GM23338 (cell line): ENCODE measurements at regions not wholly inside any gene's neighbourhood (a gene's known extent, or its start where the extent isn't known, plus 50 kb on each side); places are given as distances from the start of the nearest gene placed in this dataset.

Experiments used
- ATAC-seq: fragments of 200-7000 bp; cut with Tn5 transposase; 3 replicates; pipeline ENCODE4 v1.9.1; 2020
- DNase-seq: peaks from one replicate; pipeline ENCODE4 v3.0.0-alpha.2; 2015; ENCODE audit warnings: low spot score
- H2AFZ ChIP-seq: fragments of 200-600 bp; sonication (generic); 2 replicates; pipeline ENCODE4 v1.8.0; 2016; ENCODE audit warnings: antibody characterized with exemption, mild to moderate bottlenecking, moderate library complexity
- H3F3A ChIP-seq: fragments of 200-600 bp; sonication (generic); replicated peaks from 2 replicates; pipeline ENCODE4 v1.8.0; 2017; ENCODE audit warnings: antibody characterized with exemption, mixed run types, low read depth
- H3K27ac ChIP-seq: fragments of 200-600 bp; sonication (generic); 2 replicates; pipeline ENCODE4 v1.6.1; 2016; ENCODE audit warnings: low read depth
- H3K27me3 ChIP-seq: fragments of 200-600 bp; sonication (generic); 2 replicates; pipeline ENCODE4 v1.8.0; 2016; ENCODE audit warnings: mild to moderate bottlenecking, mixed run types, moderate library complexity; ENCODE audit not compliant: insufficient read depth
- H3K36me3 ChIP-seq: fragments of 200-600 bp; sonication (generic); 2 replicates; pipeline ENCODE4 v1.8.0; 2016; ENCODE audit warnings: mild to moderate bottlenecking; ENCODE audit not compliant: insufficient read depth
- H3K4me1 ChIP-seq: fragments of 200-600 bp; sonication (generic); 2 replicates; pipeline ENCODE4 v1.8.0; 2016; ENCODE audit warnings: mild to moderate bottlenecking, moderate library complexity; ENCODE audit not compliant: insufficient read depth
- H3K4me2 ChIP-seq: fragments of 200-600 bp; sonication (generic); 2 replicates; pipeline ENCODE4 v1.7.1; 2017; ENCODE audit warnings: mixed run types
- H3K4me3 ChIP-seq: fragments of 200-600 bp; sonication (generic); 2 replicates; pipeline ENCODE4 v1.6.1; 2016; ENCODE audit warnings: mixed run types
- H3K79me2 ChIP-seq: fragments of 200-600 bp; sonication (generic); replicated peaks from 2 replicates; pipeline ENCODE4 v1.8.0; 2017; ENCODE audit warnings: mild to moderate bottlenecking; ENCODE audit not compliant: insufficient read depth
- H3K9me2 ChIP-seq: fragments of 200-600 bp; sonication (generic); 2 replicates; pipeline ENCODE4 v1.8.0; 2017; ENCODE audit not compliant: insufficient read depth
- H4K20me1 ChIP-seq: fragments of 200-600 bp; sonication (generic); replicated peaks from 2 replicates; pipeline ENCODE4 v1.8.0; 2017; ENCODE audit warnings: mild to moderate bottlenecking; ENCODE audit not compliant: insufficient read depth
- H3K27ac Mint-ChIP-seq: 2 replicates; pipeline ENCODE4 v1.8.0; 2020; ENCODE audit warnings: inconsistent platforms, mild to moderate bottlenecking, moderate library complexity, mixed read lengths
- H3K27me3 Mint-ChIP-seq: 3 replicates; pipeline ENCODE4 v1.8.0; 2022; ENCODE audit warnings: low read depth, mild to moderate bottlenecking, moderate library complexity, mixed read lengths, inconsistent platforms; ENCODE audit not compliant: insufficient read depth, poor library complexity
- H3K36me3 Mint-ChIP-seq: 3 replicates; pipeline ENCODE4 v1.8.0; 2021; ENCODE audit warnings: low read depth, mild to moderate bottlenecking, inconsistent platforms, moderate library complexity, mixed read lengths
- H3K4me1 Mint-ChIP-seq: 3 replicates; pipeline ENCODE4 v1.8.0; 2020; ENCODE audit warnings: mild to moderate bottlenecking, inconsistent platforms, mixed read lengths
- H3K4me3 Mint-ChIP-seq: 3 replicates; pipeline ENCODE4 v1.8.0; 2021; ENCODE audit warnings: moderate library complexity, mild to moderate bottlenecking, inconsistent platforms, mixed read lengths
- H3K9me3 Mint-ChIP-seq: 3 replicates; pipeline ENCODE4 v1.8.0; 2020; ENCODE audit warnings: moderate library complexity, mild to moderate bottlenecking, inconsistent platforms, mixed read lengths
- CREB1 ChIP-seq: fragments of 250-450 bp; sonication (Bioruptor Pico); IDR thresholded peaks from 2 replicates; pipeline ENCODE4 v1.5.0; 2020; ENCODE audit warnings: low read depth, mild to moderate bottlenecking, moderate library complexity
- CTCF ChIP-seq, 2 experiments: fragments of 200-600 bp in 1 of 2; sonication (generic) in 1 of 2; conservative IDR thresholded peaks; 2 replicates each; pipeline versions ENCODE4 v1.5.1 to v1.6.1; 2016 to 2017; ENCODE audit warnings: antibody characterized with exemption in 2 of 2, low read depth in 2 of 2, mild to moderate bottlenecking in 2 of 2, moderate library complexity in 1 of 2
- ETS1 ChIP-seq: IDR thresholded peaks from 2 replicates; pipeline ENCODE4 v1.6.1; 2016; ENCODE audit warnings: antibody characterized with exemption
- EZH2 ChIP-seq: fragments of 200-600 bp; sonication (generic); IDR thresholded peaks from one replicate; pipeline ENCODE4 v1.8.0; 2017; ENCODE audit warnings: antibody characterized with exemption, mild to moderate bottlenecking, low read depth; ENCODE audit not compliant: unreplicated experiment
- EZH2phosphoT487 ChIP-seq: fragments of 200-600 bp; sonication (generic); IDR thresholded peaks from one replicate; pipeline ENCODE4 v1.8.1; 2018; ENCODE audit warnings: antibody characterized with exemption; ENCODE audit not compliant: unreplicated experiment
- JUNB ChIP-seq: IDR thresholded peaks from one replicate; pipeline ENCODE4 v1.6.1; 2016; ENCODE audit warnings: antibody characterized with exemption; ENCODE audit not compliant: unreplicated experiment
- NANOG ChIP-seq: IDR thresholded peaks from 2 replicates; pipeline ENCODE4 v1.6.1; 2016; ENCODE audit warnings: antibody characterized with exemption, borderline replicate concordance
- POLR2AphosphoS5 ChIP-seq: IDR thresholded peaks from 2 replicates; pipeline ENCODE4 v1.6.1; 2016; ENCODE audit warnings: antibody characterized with exemption, low read depth
- REST ChIP-seq: IDR thresholded peaks from one replicate; pipeline ENCODE4 v1.6.1; 2018; ENCODE audit warnings: antibody characterized with exemption; ENCODE audit not compliant: unreplicated experiment
- STAT1 ChIP-seq: IDR thresholded peaks from one replicate; pipeline ENCODE4 v1.6.1; 2016; ENCODE audit warnings: antibody characterized with exemption; ENCODE audit not compliant: unreplicated experiment
- ZNF114 ChIP-seq: fragments of 250-450 bp; sonication (Bioruptor Pico); IDR thresholded peaks from 2 replicates; pipeline ENCODE4 v1.5.0; 2020; ENCODE audit warnings: mild to moderate bottlenecking, moderate library complexity
- ZNF331 ChIP-seq: fragments of 250-450 bp; sonication (Bioruptor Pico); IDR thresholded peaks from 2 replicates; pipeline ENCODE4 v1.5.0; 2020; ENCODE audit warnings: low read depth, mild to moderate bottlenecking, moderate library complexity
- ZNF462 ChIP-seq: fragments of 250-450 bp; sonication (Bioruptor Pico); IDR thresholded peaks from 2 replicates; pipeline ENCODE4 v1.5.0; 2020; ENCODE audit warnings: mild to moderate bottlenecking, moderate library complexity

GRCh38 chr16:79844603-79845002 is 244.1 kb upstream of the MAF start (continued):
- TF ChIP-seq ZNF331 (CRISPR knock-in tag): no peak

- TF ChIP-seq ETS1: no peak
- no peak for TF ChIP-seq ZNF331 (CRISPR knock-in tag)
- no peak for TF ChIP-seq REST
- no peak for TF ChIP-seq ZNF114 (CRISPR knock-in tag)
- no peak for TF ChIP-seq ZNF462 (CRISPR knock-in tag)
- TF ChIP-seq EZH2: no peak
- no peak for TF ChIP-seq JUNB
- no peak for TF ChIP-seq CTCF (conservative IDR thresholded peaks at IDR 0.05; ENCODE audit: low read depth in 2 of 2)
- TF ChIP-seq STAT1: no peak
- no peak for TF ChIP-seq CREB1 (CRISPR knock-in tag)
- TF ChIP-seq NANOG: no peak
- TF ChIP-seq POLR2AphosphoS5: no peak
- TF ChIP-seq EZH2phosphoT487: no peak
- no peaks in the 10 kb centered on the region for H3K36me3 ChIP-seq
- H3K9me2 ChIP-seq: no peaks in the 10 kb centered on the region
- no peak overlapping the region for H3K4me2 ChIP-seq
- H3K27me3 Mint-ChIP-seq: no peaks in the 10 kb centered on the region
- no peak overlapping the region for H3K27ac Mint-ChIP-seq
- no peaks in the 10 kb centered on the region for H3K27me3 ChIP-seq
- H3K79me2 ChIP-seq: no peaks in the 10 kb centered on the region
- no peaks in the 10 kb centered on the region for H3K4me1 ChIP-seq
- DNase-seq (no peak), ATAC-seq (no peak)
- H3K4me3 Mint-ChIP-seq: no peak overlapping the region
- no peaks in the 10 kb centered on the region for H3K36me3 Mint-ChIP-seq
- H3K27ac ChIP-seq: no peak overlapping the region
- no peak overlapping the region for H3K4me3 ChIP-seq
- H2AFZ ChIP-seq: no peak overlapping the region
- H4K20me1 ChIP-seq: no peaks in the 10 kb centered on the region
- no peaks in the 10 kb centered on the region for H3F3A ChIP-seq
- no peaks in the 10 kb centered on the region for H3K4me1 Mint-ChIP-seq
- no peaks in the 10 kb centered on the region for H3K9me3 Mint-ChIP-seq
Measured at GRCh38 chr16:79843631-79844043, 243.1 kb upstream of the MAF start.
